ENCODE measurements at regions not wholly inside any gene's neighbourhood (a gene's known extent, or its start where the extent isn't known, plus 50 kb on each side); places are given as distances from the start of the nearest gene placed in this dataset.

DNA sequence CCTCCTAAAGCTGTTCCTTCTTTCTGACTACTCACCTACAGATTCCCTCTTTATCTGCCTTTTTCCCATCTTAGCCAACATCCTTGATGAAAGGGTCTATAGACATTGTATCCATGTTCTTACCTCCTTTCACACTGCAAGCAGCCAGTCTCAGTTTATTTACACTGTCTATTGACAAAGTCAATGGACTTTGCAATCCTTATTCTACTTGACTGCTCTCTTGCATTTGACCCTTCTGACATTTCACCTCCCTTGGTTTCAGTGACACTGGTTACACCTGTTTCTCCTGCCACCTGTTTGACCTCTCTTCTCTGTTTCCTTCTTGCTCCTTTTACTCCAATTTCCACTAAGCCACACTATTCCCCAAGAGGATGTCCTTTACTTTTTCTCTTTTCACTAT lies 224.0 kb upstream of the SNX7 start:
- H3K36me3 Mint-ChIP-seq = no peaks in the 10 kb centered on the region
- H3K27ac Mint-ChIP-seq = no peak overlapping the region
- ATAC-seq (no peak), DNase-seq (no peak)
- no peaks in the 10 kb centered on the region for H3K4me1 Mint-ChIP-seq
- H3K4me3 Mint-ChIP-seq = no peak overlapping the region
- H3K27me3 Mint-ChIP-seq = no peaks in the 10 kb centered on the region
- POLR2A ChIA-PET = no interaction called here
- peaks cover 0 to 2% (median 0%) of the 10 kb centered on the region in 9 donors for H3K9me3 Mint-ChIP-seq

DNA sequence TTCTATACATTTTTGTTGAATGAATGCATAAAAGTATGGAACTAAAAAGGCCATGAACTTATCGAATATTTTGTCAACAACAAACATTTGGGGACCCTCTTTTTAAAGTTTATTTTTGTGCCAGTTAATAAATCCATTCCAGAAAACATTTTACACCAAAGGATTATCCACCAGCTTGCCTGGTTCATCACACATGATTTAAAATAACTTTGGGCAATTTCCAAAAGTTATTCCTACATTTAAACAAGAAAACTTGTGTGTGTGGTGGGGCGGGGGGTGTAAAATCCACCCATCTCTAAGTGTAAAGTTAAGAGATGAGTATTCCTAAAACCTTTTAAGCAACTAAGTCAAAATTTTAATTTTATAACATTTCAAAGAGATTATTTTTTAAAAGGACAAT lies 224.5 kb upstream of the SNX7 start:
- Mint-ChIP-seq H3K4me1 (no peaks in the 10 kb centered on the region), H3K4me3 (no peak overlapping the region), H3K9me3 (peaks cover 0 to 2% (median 0%) of the 10 kb centered on the region in 9 donors), H3K36me3 (no peaks in the 10 kb centered on the region), H3K27ac (no peak overlapping the region), H3K27me3 (peaks cover 0 to 2% (median 0%) of the 10 kb centered on the region in 5 donors)
- DNase-seq (no peak), ATAC-seq (no peak)
- POLR2A ChIA-PET = no interaction called here

DNA sequence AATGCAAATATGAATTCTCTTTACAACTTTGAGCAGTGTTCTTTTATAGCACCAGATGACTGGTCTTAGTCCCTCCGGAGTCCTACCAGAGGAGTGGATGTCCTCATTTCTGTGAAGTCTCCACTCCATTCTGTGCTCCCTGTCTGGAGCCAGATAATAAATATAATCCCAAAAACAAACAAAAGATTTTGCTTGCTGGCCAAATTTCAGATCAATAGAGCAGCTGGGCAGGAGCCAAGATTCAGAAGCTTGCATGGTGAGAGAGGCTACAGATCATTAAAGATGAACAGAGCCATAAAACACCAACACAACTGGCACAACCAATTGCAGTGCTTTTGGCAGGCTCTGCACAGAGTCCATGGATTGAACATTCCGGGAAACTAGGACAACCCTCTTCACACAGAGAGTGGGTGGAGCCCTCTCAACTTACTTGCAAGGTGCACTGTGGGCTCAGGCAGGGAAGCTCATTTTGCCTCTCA lies 231.5 kb upstream of the SNX7 start:
- Mint-ChIP-seq H3K4me3 (no peak overlapping the region), H3K36me3 (no peaks in the 10 kb centered on the region), H3K4me1 (no peaks in the 10 kb centered on the region), H3K27ac (no peak overlapping the region), H3K9me3 (peaks cover 0 to 6% (median 0%) of the 10 kb centered on the region in 9 donors), H3K27me3 (peaks cover 0 to 2% (median 0%) of the 10 kb centered on the region in 5 donors)
- POLR2A ChIA-PET = no interaction called here
- ATAC-seq (no peak), DNase-seq (no peak)

DNA sequence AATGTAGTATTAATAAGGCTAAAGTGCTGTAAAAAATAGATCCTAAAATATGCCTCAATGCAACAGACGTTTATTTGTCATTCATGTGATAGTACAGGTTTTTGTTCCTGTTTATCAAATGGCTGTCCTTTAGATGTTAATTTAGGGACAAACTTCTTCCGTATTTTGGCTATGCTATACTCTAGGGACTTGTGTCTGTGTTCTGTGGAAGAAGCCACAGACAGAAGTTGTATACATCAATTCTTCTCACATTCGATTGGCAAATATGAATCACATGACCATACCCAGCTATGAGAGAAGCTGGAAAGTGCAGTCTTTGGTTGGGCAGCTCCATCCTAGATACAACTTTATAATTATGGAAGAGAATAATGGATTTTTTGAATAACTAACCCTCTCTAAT lies 232.7 kb upstream of the SNX7 start:
- POLR2A ChIA-PET = no interaction called here
- no peak for DNase-seq
- H3K27ac Mint-ChIP-seq = no peak overlapping the region
- no peaks in the 10 kb centered on the region for H3K4me1 Mint-ChIP-seq
- no peak overlapping the region for H3K4me3 Mint-ChIP-seq
- peaks cover 0 to 2% (median 0%) of the 10 kb centered on the region in 5 donors for H3K27me3 Mint-ChIP-seq
- H3K9me3 Mint-ChIP-seq = peaks cover 0 to 6% (median 0%) of the 10 kb centered on the region in 9 donors
- no peak for ATAC-seq
- no peaks in the 10 kb centered on the region for H3K36me3 Mint-ChIP-seq

DNA sequence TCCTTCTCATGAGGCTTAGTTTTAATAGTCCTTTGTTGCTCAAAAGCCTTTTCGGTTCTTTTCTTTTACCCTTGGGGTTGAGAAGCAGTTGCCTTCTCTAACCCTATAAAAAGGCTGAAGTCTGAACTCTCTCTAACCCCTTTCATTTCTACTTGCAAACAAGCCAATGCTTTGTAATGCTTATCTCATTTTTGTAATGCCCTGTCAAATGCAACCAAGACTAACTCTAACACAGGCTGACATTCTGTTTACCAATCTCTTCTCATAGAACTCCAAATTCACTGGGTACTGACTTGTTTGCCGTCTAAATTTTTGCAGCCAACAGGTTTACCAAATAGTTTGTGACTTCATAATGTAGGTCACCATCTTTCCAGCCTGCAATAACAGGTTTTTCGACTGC lies 233.9 kb upstream of the SNX7 start:
- POLR2A ChIA-PET = no interaction called here
- Mint-ChIP-seq H3K27me3 (peaks cover 0 to 2% (median 0%) of the 10 kb centered on the region in 5 donors), H3K9me3 (peaks cover 0 to 6% (median 0%) of the 10 kb centered on the region in 9 donors), H3K27ac (no peak overlapping the region), H3K4me1 (no peaks in the 10 kb centered on the region), H3K36me3 (no peaks in the 10 kb centered on the region), H3K4me3 (no peak overlapping the region)
- DNase-seq = no peak
- ATAC-seq = no peak

DNA sequence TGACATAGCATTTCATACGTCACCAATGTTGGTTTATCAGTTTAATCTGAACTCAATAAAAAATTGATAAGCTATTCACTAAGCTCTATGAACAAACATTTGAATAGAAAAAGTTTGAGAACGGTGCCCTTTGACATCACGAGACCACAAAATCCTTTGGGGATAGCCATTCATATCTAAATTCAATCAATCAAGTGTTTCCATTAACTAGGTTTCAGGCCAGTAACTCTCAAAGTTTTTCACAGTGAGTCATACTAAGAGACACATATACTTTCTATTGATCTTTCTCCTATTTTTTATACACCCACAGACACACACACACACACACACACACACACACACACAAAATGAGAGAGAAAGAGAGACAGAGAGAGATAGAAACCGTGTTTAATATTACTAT lies 235.4 kb upstream of the SNX7 start:
- ATAC-seq = no peak
- H3K27ac Mint-ChIP-seq = no peak overlapping the region
- H3K27me3 Mint-ChIP-seq = no peaks in the 10 kb centered on the region
- peaks cover 0 to 9% (median 0%) of the 10 kb centered on the region in 9 donors for H3K9me3 Mint-ChIP-seq
- no peak overlapping the region for H3K4me3 Mint-ChIP-seq
- POLR2A ChIA-PET = no interaction called here
- no peaks in the 10 kb centered on the region for H3K36me3 Mint-ChIP-seq
- DNase-seq = no peak
- no peaks in the 10 kb centered on the region for H3K4me1 Mint-ChIP-seq

DNA sequence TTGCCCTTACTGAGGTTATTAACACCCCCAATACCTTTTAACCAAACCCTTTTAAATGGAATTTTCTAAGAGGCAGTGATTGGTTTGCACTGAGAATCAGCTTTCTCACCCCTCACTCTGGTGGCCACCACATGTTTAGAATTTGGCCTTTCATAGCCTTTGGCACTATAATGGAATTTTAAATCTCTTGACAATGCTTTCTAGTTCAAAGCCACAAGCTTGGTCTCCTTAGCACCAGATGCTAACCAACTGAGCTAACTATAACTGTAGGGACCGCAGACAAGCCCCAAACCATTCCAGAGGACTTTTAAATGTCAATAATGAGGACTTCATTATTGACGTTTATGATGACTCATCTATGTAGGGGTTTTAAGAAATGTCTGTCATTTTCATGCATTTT lies 238.7 kb upstream of the SNX7 start:
- Mint-ChIP-seq H3K4me1 (no peaks in the 10 kb centered on the region), H3K27ac (no peak overlapping the region), H3K36me3 (no peaks in the 10 kb centered on the region), H3K27me3 (no peaks in the 10 kb centered on the region), H3K4me3 (no peak overlapping the region), H3K9me3 (peaks cover 0 to 9% (median 0%) of the 10 kb centered on the region in 9 donors)
- DNase-seq (no peak), ATAC-seq (no peak)
- POLR2A ChIA-PET = interaction anchor here (0.6 kb wide), 1 partner anchor 81 kb away, joined by 3 read pairs; no protein-coding TSS in a partner anchor

DNA sequence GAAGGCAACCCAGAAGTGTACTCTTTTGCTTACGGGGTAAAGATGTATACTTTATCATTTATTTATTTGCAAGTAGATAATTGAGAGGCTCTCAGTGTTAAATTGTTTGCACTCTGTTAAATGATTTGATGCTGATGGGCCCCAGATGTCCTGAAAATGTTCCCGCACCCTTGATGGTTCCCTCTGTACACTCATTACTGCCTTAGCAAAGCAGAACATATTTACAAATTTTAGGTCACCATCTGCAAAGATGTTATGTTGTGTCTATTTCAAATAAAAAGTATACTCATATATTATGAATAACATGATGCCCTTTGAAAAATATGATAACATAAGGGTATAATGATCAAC lies 240.5 kb upstream of the SNX7 start:
- POLR2A ChIA-PET = no interaction called here
- H3K27ac Mint-ChIP-seq = no peak overlapping the region
- H3K9me3 Mint-ChIP-seq = peaks cover 0 to 3% (median 0%) of the 10 kb centered on the region in 9 donors
- no peaks in the 10 kb centered on the region for H3K4me1 Mint-ChIP-seq
- ATAC-seq (no peak), DNase-seq (no peak)
- no peak overlapping the region for H3K4me3 Mint-ChIP-seq
- no peaks in the 10 kb centered on the region for H3K36me3 Mint-ChIP-seq
- no peaks in the 10 kb centered on the region for H3K27me3 Mint-ChIP-seq

DNA sequence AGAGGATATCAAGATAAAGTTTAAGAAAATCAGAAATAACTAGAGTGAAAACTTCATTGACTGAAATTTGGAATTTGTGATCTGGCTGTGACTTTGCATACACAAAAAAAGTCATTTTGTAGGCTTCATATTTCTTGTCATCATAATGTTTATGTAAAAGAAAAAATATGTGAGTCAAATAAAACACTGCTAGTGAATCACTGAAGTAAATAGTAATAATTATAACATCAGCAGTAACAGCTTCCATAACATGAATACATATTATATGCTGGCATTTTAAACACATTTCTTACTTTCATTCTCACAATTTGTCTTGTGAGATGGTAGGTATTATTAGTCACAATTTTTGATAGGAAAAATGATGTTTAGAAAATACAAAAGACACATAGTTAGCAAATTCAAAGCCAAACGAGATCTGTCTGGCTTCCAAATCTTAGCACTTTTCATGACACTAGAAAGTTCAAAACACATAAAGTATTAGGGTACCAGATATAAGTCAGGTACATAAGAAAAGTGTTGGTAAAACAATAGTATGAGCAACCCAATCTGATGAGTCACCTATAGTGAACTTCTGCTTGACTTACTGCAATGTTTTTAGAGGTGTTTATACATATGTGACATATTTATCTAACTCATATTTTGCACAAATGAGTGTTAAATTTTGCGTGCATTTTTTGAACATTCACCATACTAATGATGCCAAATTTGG lies 241.0 kb upstream of the SNX7 start:
- POLR2A ChIA-PET = no interaction called here
- H3K4me1 Mint-ChIP-seq = no peaks in the 10 kb centered on the region
- no peak for ATAC-seq
- peaks cover 0 to 3% (median 0%) of the 10 kb centered on the region in 9 donors for H3K9me3 Mint-ChIP-seq
- no peak for DNase-seq
- no peak overlapping the region for H3K4me3 Mint-ChIP-seq
- H3K27ac Mint-ChIP-seq = no peak overlapping the region
- H3K27me3 Mint-ChIP-seq = no peaks in the 10 kb centered on the region
- H3K36me3 Mint-ChIP-seq = no peaks in the 10 kb centered on the region

DNA sequence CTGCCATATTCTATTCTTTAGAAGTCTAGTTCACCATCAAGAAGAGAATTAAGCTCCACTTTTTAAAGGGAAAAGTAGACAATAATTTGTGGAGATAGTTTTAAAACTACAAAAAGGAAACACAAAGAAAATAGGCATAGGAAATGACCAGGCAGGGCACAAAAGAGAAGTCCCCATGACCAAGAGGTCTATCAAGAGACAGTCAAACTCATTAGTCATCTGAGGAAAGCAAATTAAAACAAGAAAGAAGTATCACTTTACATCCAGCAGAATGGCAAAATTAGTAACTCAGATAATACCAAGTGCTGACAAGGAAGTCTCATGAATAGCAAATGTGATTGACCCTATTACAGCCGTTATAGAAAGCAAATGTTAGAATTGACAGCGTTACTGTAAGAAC lies 243.7 kb upstream of the SNX7 start:
- no peaks in the 10 kb centered on the region for H3K36me3 Mint-ChIP-seq
- peaks cover 0 to 5% (median 2%) of the 10 kb centered on the region in 9 donors for H3K9me3 Mint-ChIP-seq
- H3K4me1 Mint-ChIP-seq = no peaks in the 10 kb centered on the region
- POLR2A ChIA-PET = no interaction called here
- H3K27ac Mint-ChIP-seq = no peak overlapping the region
- H3K4me3 Mint-ChIP-seq = no peak overlapping the region
- no peak for ATAC-seq
- DNase-seq = no peak
- H3K27me3 Mint-ChIP-seq = no peaks in the 10 kb centered on the region

DNA sequence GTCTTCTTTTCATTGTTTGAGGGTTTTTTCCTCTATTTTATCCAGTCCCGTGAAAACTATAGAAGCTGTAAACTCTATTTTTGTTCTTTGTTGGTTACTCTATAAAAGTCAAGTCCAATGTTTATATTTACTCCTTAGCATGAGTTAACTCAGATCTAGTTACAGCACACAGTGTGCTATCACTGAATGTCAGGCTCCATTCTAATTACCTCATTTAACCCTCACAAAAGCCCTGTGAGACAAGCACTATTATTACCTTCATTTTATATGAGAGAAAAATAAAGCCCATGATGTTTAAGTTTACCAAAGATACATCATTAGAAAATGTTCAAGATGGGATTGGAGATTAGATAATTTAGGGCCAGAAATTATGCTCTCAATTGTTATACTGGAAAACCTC lies 251.4 kb upstream of the SNX7 start:
- H3K4me3 Mint-ChIP-seq = no peak overlapping the region
- POLR2A ChIA-PET = no interaction called here
- peaks cover 0 to 8% (median 0%) of the 10 kb centered on the region in 9 donors for H3K9me3 Mint-ChIP-seq
- DNase-seq (no peak), ATAC-seq (no peak)
- no peaks in the 10 kb centered on the region for H3K27me3 Mint-ChIP-seq
- H3K4me1 Mint-ChIP-seq = peaks cover 0 to 4% (median 0%) of the 10 kb centered on the region in 4 donors
- no peaks in the 10 kb centered on the region for H3K36me3 Mint-ChIP-seq
- H3K27ac Mint-ChIP-seq = no peak overlapping the region

DNA sequence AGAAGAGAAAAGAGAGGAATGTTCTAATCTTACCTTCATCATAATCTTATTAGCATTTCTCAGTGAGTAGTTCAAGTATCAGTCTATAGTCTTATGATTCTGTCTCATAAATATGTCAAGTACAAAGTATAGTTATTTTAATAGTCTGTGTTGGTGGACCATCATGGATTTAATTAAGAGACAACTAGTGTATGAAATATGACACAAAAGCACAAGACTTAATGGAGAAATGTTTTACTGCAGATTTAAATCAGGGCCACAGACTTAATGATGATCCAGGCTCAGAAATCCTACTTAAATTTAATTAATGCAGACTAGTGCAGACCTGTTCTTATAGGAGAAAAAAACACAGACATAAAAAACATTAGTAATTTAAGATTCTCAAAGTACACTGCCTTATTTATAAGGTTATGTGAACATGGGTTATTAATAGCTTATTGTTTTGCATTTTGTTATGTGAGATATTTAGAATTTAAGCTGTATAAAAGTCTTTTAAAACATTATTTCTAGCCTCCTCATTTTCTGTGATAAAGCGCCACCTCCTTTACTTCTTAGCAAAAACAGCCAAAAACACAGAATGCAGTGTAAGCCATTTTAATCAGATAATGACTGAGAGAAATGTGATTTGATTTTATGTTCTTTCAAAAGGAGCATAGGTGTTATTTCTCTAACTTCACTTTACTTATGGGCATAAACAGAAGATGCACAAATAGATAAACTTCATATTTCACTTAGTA lies 255.0 kb upstream of the SNX7 start:
- peaks cover 0 to 21% (median 0%) of the 10 kb centered on the region in 4 donors for H3K4me1 Mint-ChIP-seq
- POLR2A ChIA-PET = no interaction called here
- ATAC-seq (no peak), DNase-seq (no peak)
- H3K9me3 Mint-ChIP-seq = no peaks in the 10 kb centered on the region
- H3K27me3 Mint-ChIP-seq = peaks cover 0 to 4% (median 0%) of the 10 kb centered on the region in 5 donors
- peak overlapping the region in 1 of 10 donors; percentile 33 for H3K27ac Mint-ChIP-seq
- H3K36me3 Mint-ChIP-seq = no peaks in the 10 kb centered on the region
- H3K4me3 Mint-ChIP-seq = no peak overlapping the region

DNA sequence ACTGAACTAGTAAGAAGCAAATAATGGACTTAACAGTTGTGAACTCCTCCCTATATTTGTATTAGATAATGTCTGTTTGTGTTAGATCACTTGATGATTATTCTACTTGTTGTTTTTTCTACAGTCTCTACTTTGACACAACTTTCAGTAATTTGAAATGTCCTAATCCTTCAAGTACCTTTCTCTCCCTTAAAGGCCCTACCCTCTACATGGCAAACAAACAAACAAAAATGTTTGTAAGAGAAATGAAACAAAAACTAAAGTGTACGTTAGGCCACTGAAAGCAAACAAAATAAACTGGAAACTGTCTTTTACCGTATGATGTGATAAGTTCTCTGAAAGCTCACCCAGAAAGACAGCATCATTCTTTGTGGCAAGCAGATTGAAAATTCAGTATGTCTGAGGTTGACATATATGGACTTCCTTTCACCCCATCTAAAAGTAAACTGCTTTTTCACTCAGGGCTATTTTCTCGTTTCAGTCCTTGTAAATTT lies 255.9 kb upstream of the SNX7 start:
- peaks cover 0 to 2% (median 0%) of the 10 kb centered on the region in 9 donors for H3K9me3 Mint-ChIP-seq
- H3K4me1 Mint-ChIP-seq = peaks cover 0 to 21% (median 0%) of the 10 kb centered on the region in 4 donors
- H3K27ac Mint-ChIP-seq = peak overlapping the region in 1 of 10 donors; percentile 75
- H3K27me3 Mint-ChIP-seq = peaks cover 0 to 4% (median 0%) of the 10 kb centered on the region in 5 donors
- POLR2A ChIA-PET = no interaction called here
- no peaks in the 10 kb centered on the region for H3K36me3 Mint-ChIP-seq
- ATAC-seq (no peak), DNase-seq (no peak)
- H3K4me3 Mint-ChIP-seq = peak overlapping the region in 1 of 10 donors; percentile 70

Measured in naive thymus-derived CD8-positive, alpha-beta T cell (primary cell).